GM12873 (cell line): ENCODE measurements at regions not wholly inside any gene's neighbourhood (a gene's known extent, or its start where the extent isn't known, plus 50 kb on each side); places are given as distances from the start of the nearest gene placed in this dataset.

Experiments used
- TF ChIP-seq, protein P1 (sequence below): IDR thresholded peaks from 2 replicates; pipeline ENCODE4 v1.5.1; 2012; ENCODE audit warnings: low read depth, mild to moderate bottlenecking, moderate library complexity, low read length, control low read depth; ENCODE audit not compliant: insufficient read depth; ENCODE audit errors: missing control alignments

DNA sequence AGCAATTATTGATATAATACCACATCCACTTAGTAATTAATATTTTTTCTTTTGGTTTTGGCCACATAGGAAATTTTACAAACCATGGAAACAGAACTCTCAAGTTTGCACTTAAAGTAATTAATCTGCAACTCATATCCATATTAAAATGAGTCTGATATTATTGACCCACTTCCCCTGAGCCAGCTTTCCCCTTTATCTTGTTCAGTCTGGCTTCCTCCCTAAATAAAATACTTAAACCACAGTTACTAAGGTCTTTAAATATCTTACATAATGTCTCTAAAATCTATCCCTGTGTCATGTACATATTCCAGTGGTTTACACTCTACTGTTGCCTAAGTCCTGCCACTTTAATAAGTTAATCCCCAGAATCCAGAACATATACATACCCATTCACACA is 564.9 kb upstream of the FSHR start:
- TF ChIP-seq, protein P1, sequence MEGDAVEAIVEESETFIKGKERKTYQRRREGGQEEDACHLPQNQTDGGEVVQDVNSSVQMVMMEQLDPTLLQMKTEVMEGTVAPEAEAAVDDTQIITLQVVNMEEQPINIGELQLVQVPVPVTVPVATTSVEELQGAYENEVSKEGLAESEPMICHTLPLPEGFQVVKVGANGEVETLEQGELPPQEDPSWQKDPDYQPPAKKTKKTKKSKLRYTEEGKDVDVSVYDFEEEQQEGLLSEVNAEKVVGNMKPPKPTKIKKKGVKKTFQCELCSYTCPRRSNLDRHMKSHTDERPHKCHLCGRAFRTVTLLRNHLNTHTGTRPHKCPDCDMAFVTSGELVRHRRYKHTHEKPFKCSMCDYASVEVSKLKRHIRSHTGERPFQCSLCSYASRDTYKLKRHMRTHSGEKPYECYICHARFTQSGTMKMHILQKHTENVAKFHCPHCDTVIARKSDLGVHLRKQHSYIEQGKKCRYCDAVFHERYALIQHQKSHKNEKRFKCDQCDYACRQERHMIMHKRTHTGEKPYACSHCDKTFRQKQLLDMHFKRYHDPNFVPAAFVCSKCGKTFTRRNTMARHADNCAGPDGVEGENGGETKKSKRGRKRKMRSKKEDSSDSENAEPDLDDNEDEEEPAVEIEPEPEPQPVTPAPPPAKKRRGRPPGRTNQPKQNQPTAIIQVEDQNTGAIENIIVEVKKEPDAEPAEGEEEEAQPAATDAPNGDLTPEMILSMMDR = no peak

DNA sequence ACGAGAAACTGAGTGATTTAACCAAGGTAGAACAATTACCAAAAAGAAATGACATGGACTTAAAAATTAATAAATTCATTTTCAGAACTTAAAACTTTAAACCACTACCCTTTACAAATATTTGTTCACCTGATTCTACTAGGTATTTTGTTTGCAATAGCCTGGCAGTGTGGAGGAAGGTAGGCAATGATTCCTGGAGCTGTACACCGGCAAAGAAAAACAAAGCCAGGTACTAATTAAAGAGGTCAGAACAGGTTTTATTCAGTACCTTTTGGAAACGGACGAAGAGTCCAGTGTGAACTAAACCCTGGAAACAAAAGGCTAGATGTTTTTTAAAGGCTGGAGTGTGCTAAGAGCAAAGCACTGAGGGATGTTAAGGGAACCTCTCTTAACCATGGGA is 561.3 kb upstream of the FSHR start:
- TF ChIP-seq, protein P1 = no peak

DNA sequence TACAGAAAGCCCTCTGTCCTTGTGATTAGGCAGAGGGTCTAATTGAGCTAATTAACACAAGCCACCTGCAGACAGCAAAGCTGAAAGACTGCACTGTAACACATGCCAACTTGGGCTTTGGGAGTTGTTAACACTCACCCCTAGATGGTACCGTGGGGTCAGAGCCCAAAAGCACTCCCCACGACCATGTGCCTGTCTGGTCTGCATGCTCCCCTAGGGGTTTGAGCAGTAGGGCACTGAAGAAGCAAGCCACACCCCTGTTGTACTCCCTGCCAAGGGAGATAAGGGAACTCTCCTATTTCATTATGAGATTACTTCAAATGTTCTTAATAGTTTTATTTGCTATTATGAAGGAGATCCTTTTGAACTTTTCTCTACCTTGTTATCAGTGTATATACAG is 560.1 kb upstream of the FSHR start:
- TF ChIP-seq, protein P1 = no peak

DNA sequence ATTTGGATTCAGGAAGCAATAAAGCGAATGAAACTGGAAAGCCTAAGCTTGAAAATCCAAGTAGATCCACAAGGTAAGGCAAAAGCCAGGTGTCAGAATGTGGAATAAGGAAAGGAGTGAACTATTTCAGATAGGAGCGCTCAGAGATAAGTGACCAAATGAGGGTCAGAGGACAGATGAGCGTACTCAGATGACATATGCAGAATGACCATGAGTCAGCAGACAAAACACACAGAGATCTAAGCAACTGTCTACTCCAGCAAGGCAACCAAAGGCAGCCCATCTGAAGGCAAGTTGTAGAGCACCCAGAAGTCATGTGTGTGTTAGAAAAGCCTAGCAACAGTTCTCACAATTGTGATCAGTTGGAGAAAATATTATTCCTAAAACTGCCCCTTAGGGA is 548.4 kb upstream of the FSHR start:
- TF ChIP-seq, protein P1 = no peak

DNA sequence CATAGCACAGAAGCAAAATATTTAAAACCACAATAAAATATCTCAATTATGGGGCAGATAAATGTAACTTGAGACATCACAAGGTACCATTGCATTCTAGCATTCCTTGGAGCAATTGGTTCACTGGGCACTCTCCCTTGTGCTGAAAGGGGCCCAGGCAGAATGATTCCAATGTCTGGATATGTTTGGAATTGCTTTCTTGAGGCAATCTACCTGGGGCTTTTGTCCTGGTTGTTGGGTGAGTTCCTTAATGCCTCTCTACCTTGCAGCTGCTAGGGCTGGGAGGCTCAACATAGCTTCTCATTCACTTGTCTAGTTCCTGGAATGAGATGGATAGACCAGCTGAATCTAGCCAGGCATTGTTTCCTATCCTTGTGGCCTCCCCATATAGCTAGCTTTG is 539.6 kb upstream of the FSHR start:
- TF ChIP-seq, protein P1 = no peak

DNA sequence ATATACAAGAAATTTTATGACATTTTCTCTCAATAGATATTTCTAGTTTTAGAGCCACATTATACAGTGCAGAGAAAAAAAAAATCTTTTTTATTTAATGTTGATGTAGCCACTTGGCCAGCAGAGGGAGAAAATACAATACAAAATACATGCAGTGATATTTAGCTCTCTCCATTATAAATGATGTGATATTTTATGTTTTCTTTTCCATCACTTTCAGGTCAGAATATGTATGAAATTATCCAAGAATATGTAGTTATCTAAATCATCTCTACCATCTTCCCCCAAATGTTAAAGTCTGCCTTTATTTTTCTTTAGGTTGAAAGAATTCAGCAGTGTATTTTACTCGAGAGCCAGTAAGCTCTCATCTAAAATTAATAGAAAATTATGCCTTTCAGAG is 533.6 kb upstream of the FSHR start:
- TF ChIP-seq, protein P1 = peak; percentile 15

DNA sequence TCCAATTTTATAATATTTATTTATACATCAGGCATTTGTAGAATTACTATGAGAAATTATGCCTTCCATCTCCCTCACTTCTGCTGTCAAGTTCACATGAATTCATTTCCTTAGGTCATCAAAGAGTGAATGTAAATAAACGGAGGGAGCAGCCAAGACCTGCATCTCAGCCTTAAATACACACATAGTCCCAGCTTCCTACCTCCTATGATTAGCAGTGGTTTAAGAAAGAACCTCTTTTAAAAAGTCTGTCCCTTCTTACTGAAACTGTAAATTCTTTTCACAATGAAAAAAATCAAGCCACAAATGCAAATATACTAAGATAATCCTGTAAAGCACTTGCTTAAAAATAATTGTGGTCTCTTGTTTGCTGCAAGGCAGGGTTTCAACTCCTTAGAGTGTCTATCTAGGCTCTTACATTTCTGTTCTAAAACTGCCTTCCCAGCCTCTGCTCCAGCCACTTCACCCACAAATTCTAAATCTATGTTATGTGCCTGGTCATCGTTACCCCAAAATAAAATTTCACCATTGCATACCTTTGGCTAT is 532.7 kb upstream of the FSHR start:
- TF ChIP-seq, protein P1 = no peak

DNA sequence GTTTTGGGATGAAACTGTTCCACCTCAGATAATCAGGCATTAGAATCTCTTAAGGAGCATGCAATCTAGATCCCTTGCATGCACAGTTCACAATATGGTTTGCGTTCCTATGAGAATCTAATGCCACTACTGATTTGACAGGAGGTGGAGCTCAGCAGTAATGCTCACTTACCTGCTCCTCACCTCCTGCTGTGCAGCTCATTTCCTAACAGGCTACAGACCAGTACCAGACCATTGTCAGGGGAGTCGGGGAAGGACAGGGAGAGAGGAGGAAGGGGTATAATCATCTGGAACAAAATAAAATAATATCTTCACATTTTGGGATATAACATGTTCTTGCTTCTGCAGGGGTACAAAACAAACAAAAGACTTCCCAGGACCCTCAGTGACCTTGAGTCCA is 532.0 kb upstream of the FSHR start:
- TF ChIP-seq, protein P1 = no peak
